ENCODE measurements at regions not wholly inside any gene's neighbourhood (a gene's known extent, or its start where the extent isn't known, plus 50 kb on each side); places are given as distances from the start of the nearest gene placed in this dataset.

DNA sequence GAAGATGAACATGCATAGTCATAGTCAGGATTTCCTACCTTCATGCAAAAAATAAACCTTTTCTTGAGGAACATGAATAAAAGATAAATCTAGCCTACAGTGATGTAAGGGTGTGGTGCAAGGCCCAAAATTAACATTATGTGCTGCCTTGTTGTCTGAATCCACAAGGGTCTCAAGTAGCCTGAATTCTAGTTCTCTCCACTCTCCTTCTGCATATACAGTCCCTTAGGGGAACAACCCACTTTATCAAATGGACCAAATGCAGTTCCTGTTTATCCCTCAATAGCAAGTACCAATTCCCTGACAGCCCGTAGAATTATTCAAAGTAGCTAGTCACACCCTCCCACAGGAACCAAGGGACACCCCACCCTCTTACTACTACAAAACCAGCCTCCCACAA, 284.0 kb downstream of the ZIC4 start:
- TF ChIP-seq, protein P1, sequence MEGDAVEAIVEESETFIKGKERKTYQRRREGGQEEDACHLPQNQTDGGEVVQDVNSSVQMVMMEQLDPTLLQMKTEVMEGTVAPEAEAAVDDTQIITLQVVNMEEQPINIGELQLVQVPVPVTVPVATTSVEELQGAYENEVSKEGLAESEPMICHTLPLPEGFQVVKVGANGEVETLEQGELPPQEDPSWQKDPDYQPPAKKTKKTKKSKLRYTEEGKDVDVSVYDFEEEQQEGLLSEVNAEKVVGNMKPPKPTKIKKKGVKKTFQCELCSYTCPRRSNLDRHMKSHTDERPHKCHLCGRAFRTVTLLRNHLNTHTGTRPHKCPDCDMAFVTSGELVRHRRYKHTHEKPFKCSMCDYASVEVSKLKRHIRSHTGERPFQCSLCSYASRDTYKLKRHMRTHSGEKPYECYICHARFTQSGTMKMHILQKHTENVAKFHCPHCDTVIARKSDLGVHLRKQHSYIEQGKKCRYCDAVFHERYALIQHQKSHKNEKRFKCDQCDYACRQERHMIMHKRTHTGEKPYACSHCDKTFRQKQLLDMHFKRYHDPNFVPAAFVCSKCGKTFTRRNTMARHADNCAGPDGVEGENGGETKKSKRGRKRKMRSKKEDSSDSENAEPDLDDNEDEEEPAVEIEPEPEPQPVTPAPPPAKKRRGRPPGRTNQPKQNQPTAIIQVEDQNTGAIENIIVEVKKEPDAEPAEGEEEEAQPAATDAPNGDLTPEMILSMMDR (conservative IDR thresholded peaks at IDR 0.05; ENCODE audit: low read length), result no peak
- no peak for TF ChIP-seq EZH2phosphoT487 (IDR thresholded peaks at IDR 0.05; ENCODE audit: borderline replicate concordance)
